Esophagus muscularis mucosa (tissue), 4 donors: ENCODE measurements at regions not wholly inside any gene's neighbourhood (a gene's known extent, or its start where the extent isn't known, plus 50 kb on each side); places are given as distances from the start of the nearest gene placed in this dataset.

Experiments used
- DNase-seq: peaks from one replicate; pipeline ENCODE4 v3.0.0-alpha.2; 2017; ENCODE audit errors: extremely low spot score
- H3K27ac ChIP-seq, 4 donors: fragments of 200-600 bp; sonication (generic); replicated peaks in 1 of 4; 1 replicate in 3 of 4; 2 replicates in 1 of 4; pipeline ENCODE4 v1.5.1; 2016 to 2019; ENCODE audit warnings: mild to moderate bottlenecking in 1 of 4
- H3K27me3 ChIP-seq, 4 donors: fragments of 200-600 bp; sonication (generic); one replicate each; pipeline versions ENCODE4 v1.5.1 to v1.6.0; 2016 to 2019
- H3K36me3 ChIP-seq, 4 donors: fragments of 200-600 bp; sonication (generic); one replicate each; pipeline ENCODE4 v1.5.1; 2016 to 2019
- H3K4me1 ChIP-seq, 4 donors: fragments of 200-600 bp; sonication (generic); one replicate each; pipeline ENCODE4 v1.5.1; 2016 to 2019
- H3K4me3 ChIP-seq, 4 donors: fragments of 200-600 bp; sonication (generic); 1 replicate in 2 of 4; 2 replicates in 2 of 4; pipeline ENCODE4 v1.5.1; 2016 to 2019; ENCODE audit warnings: mild to moderate bottlenecking in 4 of 4, moderate library complexity in 1 of 4
- H3K9me3 ChIP-seq, 4 donors: fragments of 200-600 bp; sonication (generic); 1 replicate in 3 of 4; 2 replicates in 1 of 4; pipeline ENCODE4 v1.5.1; 2016 to 2019
- CTCF ChIP-seq, 3 experiments: fragments of 200-600 bp in 2 of 3; fragments of 450-650 bp in 1 of 3; sonication (generic) in 2 of 3; IDR thresholded peaks; one replicate each; pipeline ENCODE4 v1.5.1; 2017 to 2019; ENCODE audit warnings: antibody characterized with exemption in 3 of 3, mild to moderate bottlenecking in 2 of 3, moderate library complexity in 1 of 3
- EP300 ChIP-seq: sonication (generic); formaldehyde crosslinking; IDR thresholded peaks from one replicate; pipeline ENCODE4 v1.6.1; 2017; ENCODE audit warnings: antibody characterized with exemption
- POLR2A ChIP-seq: fragments of 450-650 bp; IDR thresholded peaks from one replicate; pipeline ENCODE4 v1.6.1; 2017; ENCODE audit warnings: antibody characterized with exemption, moderate library complexity, mild to moderate bottlenecking, low read depth
- POLR2AphosphoS5 ChIP-seq, 2 donors: sonication (generic); formaldehyde crosslinking; IDR thresholded peaks; one replicate each; pipeline ENCODE4 v1.6.1; 2017; ENCODE audit warnings: antibody characterized with exemption in 2 of 2
- WGBS: methylation state at CpG from one replicate; pipeline ENCODE4 v1.1.5; 2018; 5-methylcytosine and 5-hydroxymethylcytosine counted together
- intact Hi-C: fragments of 100-400 bp; cut with DNase I; formaldehyde crosslinking; loops from one replicate; pipeline ENCODE4 v1.15.1; 2023

GRCh38 chr22:49161002-49161850 is 666.4 kb downstream of the BRD1 start:
- WGBS = 90% methylated on average over 16 of the region's 25 CpGs
- intact Hi-C loops = no loop called here
- Histone ChIP-seq H3K27me3 (peaks cover 0 to 78% (median 0%) of the 10 kb centered on the region in 4 donors), H3K4me3 (no peak overlapping the region), H3K9me3 (no peaks in the 10 kb centered on the region), H3K4me1 (no peaks in the 10 kb centered on the region), H3K36me3 (no peaks in the 10 kb centered on the region), H3K27ac (no peak overlapping the region)
- no peak for DNase-seq
- TF ChIP-seq POLR2AphosphoS5 (IDR thresholded peaks at IDR 0.05) = no peak
- TF ChIP-seq CTCF (IDR thresholded peaks at IDR 0.05) = no peak
- no peak for TF ChIP-seq EP300
- no peak for TF ChIP-seq POLR2A

GRCh38 chr22:49160261-49161001 is 667.2 kb downstream of the BRD1 start:
- Histone ChIP-seq H3K27me3 (peaks cover 0 to 80% (median 0%) of the 10 kb centered on the region in 4 donors), H3K4me3 (no peak overlapping the region), H3K9me3 (no peaks in the 10 kb centered on the region), H3K4me1 (no peaks in the 10 kb centered on the region), H3K36me3 (no peaks in the 10 kb centered on the region), H3K27ac (no peak overlapping the region)
- intact Hi-C loops = no loop called here
- DNase-seq = no peak
- TF ChIP-seq CTCF (IDR thresholded peaks at IDR 0.05) (no peak), POLR2A (no peak), EP300 (no peak), POLR2AphosphoS5 (IDR thresholded peaks at IDR 0.05) (no peak)
- WGBS = 88% methylated on average over 7 of the region's 19 CpGs

- peaks cover 0 to 79% (median 0%) of the 10 kb centered on the region in 4 donors for H3K27me3 ChIP-seq
- TF ChIP-seq POLR2A (no peak), POLR2AphosphoS5 (IDR thresholded peaks at IDR 0.05) (no peak), CTCF (IDR thresholded peaks at IDR 0.05) (no peak), EP300 (no peak)
- H3K27ac ChIP-seq = no peak overlapping the region
- WGBS = 76% methylated on average over 10 of the region's 10 CpGs
- no peak overlapping the region for H3K4me3 ChIP-seq
- no peaks in the 10 kb centered on the region for H3K9me3 ChIP-seq
- no peak for DNase-seq
- H3K4me1 ChIP-seq = no peaks in the 10 kb centered on the region
- intact Hi-C loops = no loop called here
- no peaks in the 10 kb centered on the region for H3K36me3 ChIP-seq
Observed at GRCh38 chr22:49159711-49160110, 668.0 kb downstream of the BRD1 start.

- intact Hi-C loops = no loop called here
- TF ChIP-seq POLR2A = no peak
- Histone ChIP-seq H3K4me1 (no peaks in the 10 kb centered on the region), H3K27me3 (peaks cover 0 to 81% (median 0%) of the 10 kb centered on the region in 4 donors), H3K9me3 (no peaks in the 10 kb centered on the region), H3K4me3 (no peak overlapping the region), H3K27ac (no peak overlapping the region), H3K36me3 (no peaks in the 10 kb centered on the region)
- WGBS = 85% methylated on average over 11 of the region's 19 CpGs
- no peak for DNase-seq
Observed at GRCh38 chr22:49158741-49159564, 668.7 kb downstream of the BRD1 start.
